ENCODE measurements at regions not wholly inside any gene's neighbourhood (a gene's known extent, or its start where the extent isn't known, plus 50 kb on each side); places are given as distances from the start of the nearest gene placed in this dataset.
A peak's percentile ranks its signal among the peaks of the same experiment; 100 is the strongest.

GRCh38 chr16:86039606-86040005 is 140.6 kb downstream of the IRF8 start:
- no peak for DNase-seq (ENCODE audit: low spot score)
- Histone ChIP-seq H2BK120ac (ENCODE audit: low read depth, low read length) (peak overlapping the region; percentile 12), H3K18ac (ENCODE audit: low read length) (peak overlapping the region; percentile 82), H3K79me1 (ENCODE audit: low read depth, low read length) (no peaks in the 10 kb centered on the region), H2BK15ac (ENCODE audit: low read length) (peak overlapping the region; percentile 84), H2AFZ (ENCODE audit: low read length) (no peak overlapping the region), H3K23ac (ENCODE audit: low read depth, low read length, poor library complexity) (no peak overlapping the region), H3K27ac (replicated peaks; ENCODE audit: low read length) (no peak overlapping the region), H2AK5ac (ENCODE audit: low read depth, low read length) (peak overlapping the region; percentile 95), H3K4me2 (ENCODE audit: insufficient read depth, low read length, poor library complexity, severe bottlenecking) (no peak overlapping the region), H3K36me3 (replicated peaks in 1 of 2; ENCODE audit: control insufficient read depth in 2 of 2, insufficient read depth in 2 of 2, low read length in 2 of 2) (no peaks in the 10 kb centered on the region), H3K9me3 (replicated peaks in 1 of 2; ENCODE audit: control insufficient read depth in 2 of 2, insufficient read depth in 1 of 2, low read depth in 1 of 2, low read length in 2 of 2) (no peaks in the 10 kb centered on the region), H2BK12ac (ENCODE audit: low read length) (peak overlapping the region; percentile 92), H2BK5ac (ENCODE audit: low read length) (no peak overlapping the region), H3K27me3 (ENCODE audit: control insufficient read depth in 3 of 3, insufficient read depth in 3 of 3, low read depth in 1 of 3, low read length in 3 of 3) (peaks cover 0 to 9% (median 0%) of the 10 kb centered on the region in 3 experiments), H3K14ac (ENCODE audit: low read length) (peak overlapping the region; percentile 91), H3K4me1 (ENCODE audit: control insufficient read depth in 2 of 2, insufficient read depth in 1 of 2, low read depth in 1 of 2, low read length in 2 of 2) (peaks cover 0 to 5% of the 10 kb centered on the region in 2 donors), H3K4me3 (ENCODE audit: low read length in 2 of 2) (no peak overlapping the region), H3K4ac (ENCODE audit: low read length) (no peak overlapping the region), H4K91ac (ENCODE audit: low read depth, low read length, poor library complexity) (no peak overlapping the region), H3K9ac (ENCODE audit: low read depth, low read length, poor library complexity) (peak overlapping the region; percentile 47), H4K8ac (ENCODE audit: low read depth, low read length) (peak overlapping the region; percentile 66)
- no CpG with 5 or more reads among the region's 12 CpGs for WGBS, 2 donors (ENCODE audit: extremely low coverage in 2 of 2, insufficient read length in 2 of 2, insufficient replicate concordance in 1 of 2)

DNA sequence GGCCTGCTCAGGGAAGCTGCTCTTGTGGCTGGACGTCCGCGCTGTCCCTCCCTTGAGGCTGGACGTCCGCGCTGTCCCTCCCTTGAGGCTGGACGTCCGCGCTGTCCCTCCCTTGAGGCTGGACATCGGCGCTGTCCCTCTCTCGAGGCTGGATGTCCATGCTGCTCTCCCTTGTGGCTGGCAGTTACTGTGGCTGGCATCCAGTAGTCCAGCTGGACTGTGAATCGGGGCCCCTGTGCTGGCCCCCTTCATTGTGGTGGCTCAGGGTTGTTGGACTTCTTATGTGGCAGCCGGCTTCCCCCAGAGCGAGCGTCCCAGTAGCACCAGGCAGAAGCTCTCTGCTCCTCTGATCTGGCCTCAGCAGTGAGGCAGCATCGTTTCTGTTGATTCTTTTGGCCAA is 141.5 kb downstream of the IRF8 start:
- Histone ChIP-seq H3K4ac (ENCODE audit: low read length) (no peak overlapping the region), H3K27me3 (ENCODE audit: control insufficient read depth in 3 of 3, insufficient read depth in 3 of 3, low read depth in 1 of 3, low read length in 3 of 3) (peaks cover 0 to 9% (median 0%) of the 10 kb centered on the region in 3 experiments), H3K4me3 (ENCODE audit: low read length in 2 of 2) (no peak overlapping the region), H4K8ac (ENCODE audit: low read depth, low read length) (no peak overlapping the region), H3K36me3 (replicated peaks in 1 of 2; ENCODE audit: control insufficient read depth in 2 of 2, insufficient read depth in 2 of 2, low read length in 2 of 2) (no peaks in the 10 kb centered on the region), H2BK15ac (ENCODE audit: low read length) (peak overlapping the region; percentile 25), H3K4me2 (ENCODE audit: insufficient read depth, low read length, poor library complexity, severe bottlenecking) (no peak overlapping the region), H3K9me3 (replicated peaks in 1 of 2; ENCODE audit: control insufficient read depth in 2 of 2, insufficient read depth in 1 of 2, low read depth in 1 of 2, low read length in 2 of 2) (no peaks in the 10 kb centered on the region), H2BK120ac (ENCODE audit: low read depth, low read length) (no peak overlapping the region), H3K4me1 (ENCODE audit: control insufficient read depth in 2 of 2, insufficient read depth in 1 of 2, low read depth in 1 of 2, low read length in 2 of 2) (peaks cover 0 to 5% of the 10 kb centered on the region in 2 donors), H3K9ac (ENCODE audit: low read depth, low read length, poor library complexity) (no peak overlapping the region), H3K27ac (replicated peaks; ENCODE audit: low read length) (no peak overlapping the region), H3K14ac (ENCODE audit: low read length) (no peak overlapping the region), H3K18ac (ENCODE audit: low read length) (peak overlapping the region; percentile 53), H2BK5ac (ENCODE audit: low read length) (peak overlapping the region; percentile 27), H4K91ac (ENCODE audit: low read depth, low read length, poor library complexity) (no peak overlapping the region), H2AFZ (ENCODE audit: low read length) (no peak overlapping the region), H3K79me1 (ENCODE audit: low read depth, low read length) (no peaks in the 10 kb centered on the region), H2AK5ac (ENCODE audit: low read depth, low read length) (peak overlapping the region; percentile 78), H3K23ac (ENCODE audit: low read depth, low read length, poor library complexity) (no peak overlapping the region), H2BK12ac (ENCODE audit: low read length) (no peak overlapping the region)
- DNase-seq (ENCODE audit: low spot score), result no peak
- WGBS, 2 donors (ENCODE audit: extremely low coverage in 2 of 2, insufficient read length in 2 of 2, insufficient replicate concordance in 1 of 2), result no CpG with 5 or more reads among the region's 17 CpGs

- Histone ChIP-seq H3K4ac (ENCODE audit: low read length) (no peak overlapping the region), H2AK5ac (ENCODE audit: low read depth, low read length) (no peak overlapping the region), H2BK120ac (ENCODE audit: low read depth, low read length) (no peak overlapping the region), H4K91ac (ENCODE audit: low read depth, low read length, poor library complexity) (no peak overlapping the region), H3K4me1 (ENCODE audit: control insufficient read depth in 2 of 2, insufficient read depth in 1 of 2, low read depth in 1 of 2, low read length in 2 of 2) (peaks cover 0 to 5% of the 10 kb centered on the region in 2 donors), H3K23ac (ENCODE audit: low read depth, low read length, poor library complexity) (no peak overlapping the region), H3K9me3 (replicated peaks in 1 of 2; ENCODE audit: control insufficient read depth in 2 of 2, insufficient read depth in 1 of 2, low read depth in 1 of 2, low read length in 2 of 2) (no peaks in the 10 kb centered on the region), H3K18ac (ENCODE audit: low read length) (no peak overlapping the region), H4K8ac (ENCODE audit: low read depth, low read length) (no peak overlapping the region), H3K79me1 (ENCODE audit: low read depth, low read length) (no peaks in the 10 kb centered on the region), H3K4me2 (ENCODE audit: insufficient read depth, low read length, poor library complexity, severe bottlenecking) (no peak overlapping the region), H2AFZ (ENCODE audit: low read length) (no peak overlapping the region), H3K27ac (replicated peaks; ENCODE audit: low read length) (no peak overlapping the region), H3K27me3 (ENCODE audit: control insufficient read depth in 3 of 3, insufficient read depth in 3 of 3, low read depth in 1 of 3, low read length in 3 of 3) (peaks cover 0 to 14% (median 0%) of the 10 kb centered on the region in 3 experiments), H2BK15ac (ENCODE audit: low read length) (no peak overlapping the region), H3K9ac (ENCODE audit: low read depth, low read length, poor library complexity) (no peak overlapping the region), H3K14ac (ENCODE audit: low read length) (no peak overlapping the region), H2BK5ac (ENCODE audit: low read length) (no peak overlapping the region), H3K4me3 (ENCODE audit: low read length in 2 of 2) (no peak overlapping the region), H3K36me3 (replicated peaks in 1 of 2; ENCODE audit: control insufficient read depth in 2 of 2, insufficient read depth in 2 of 2, low read length in 2 of 2) (no peaks in the 10 kb centered on the region), H2BK12ac (ENCODE audit: low read length) (no peak overlapping the region)
- WGBS, 2 donors (ENCODE audit: extremely low coverage in 2 of 2, insufficient read length in 2 of 2, insufficient replicate concordance in 1 of 2), result no CpG with 5 or more reads among the region's 11 CpGs
- no peak for DNase-seq (ENCODE audit: low spot score)
These were observed 142.3 kb downstream of the IRF8 start for GRCh38 chr16:86041215-86041614.

DNA sequence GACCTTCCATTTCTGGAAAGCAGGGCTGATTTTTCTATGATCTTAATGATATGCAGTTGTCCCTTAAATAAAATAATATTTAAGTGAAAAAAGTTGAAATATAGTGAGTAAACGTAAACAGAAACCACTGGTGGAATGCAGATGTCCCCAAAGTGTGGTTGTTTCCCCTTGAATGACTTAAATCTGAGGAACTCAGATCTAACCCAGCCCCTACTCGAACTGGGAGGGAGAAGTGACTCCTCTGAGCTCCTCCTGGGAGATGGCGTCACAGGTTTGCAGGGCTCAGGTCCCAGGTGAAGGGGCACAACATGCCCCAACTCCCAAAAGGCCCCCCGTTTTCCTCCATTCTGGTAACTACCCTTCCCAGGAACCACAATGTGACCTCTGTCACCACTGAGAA is 142.8 kb downstream of the IRF8 start:
- H2BK120ac ChIP-seq (ENCODE audit: low read depth, low read length), result no peak overlapping the region
- no peak overlapping the region for H3K23ac ChIP-seq (ENCODE audit: low read depth, low read length, poor library complexity)
- no peak overlapping the region for H2BK15ac ChIP-seq (ENCODE audit: low read length)
- no peak overlapping the region for H2AK5ac ChIP-seq (ENCODE audit: low read depth, low read length)
- H3K36me3 ChIP-seq (replicated peaks in 1 of 2; ENCODE audit: control insufficient read depth in 2 of 2, insufficient read depth in 2 of 2, low read length in 2 of 2), result no peaks in the 10 kb centered on the region
- no peak overlapping the region for H3K4me2 ChIP-seq (ENCODE audit: insufficient read depth, low read length, poor library complexity, severe bottlenecking)
- no peaks in the 10 kb centered on the region for H3K9me3 ChIP-seq (replicated peaks in 1 of 2; ENCODE audit: control insufficient read depth in 2 of 2, insufficient read depth in 1 of 2, low read depth in 1 of 2, low read length in 2 of 2)
- no peak overlapping the region for H3K27ac ChIP-seq (replicated peaks; ENCODE audit: low read length)
- H4K8ac ChIP-seq (ENCODE audit: low read depth, low read length), result no peak overlapping the region
- H3K18ac ChIP-seq (ENCODE audit: low read length), result no peak overlapping the region
- DNase-seq (ENCODE audit: low spot score), result no peak
- H3K4me3 ChIP-seq (ENCODE audit: low read length in 2 of 2), result no peak overlapping the region
- peaks cover 0 to 9% of the 10 kb centered on the region in 2 donors for H3K4me1 ChIP-seq (ENCODE audit: control insufficient read depth in 2 of 2, insufficient read depth in 1 of 2, low read depth in 1 of 2, low read length in 2 of 2)
- no peak overlapping the region for H3K14ac ChIP-seq (ENCODE audit: low read length)
- no CpG with 5 or more reads among the region's 4 CpGs for WGBS, 2 donors (ENCODE audit: extremely low coverage in 2 of 2, insufficient read length in 2 of 2, insufficient replicate concordance in 1 of 2)
- H2BK12ac ChIP-seq (ENCODE audit: low read length), result no peak overlapping the region
- H4K91ac ChIP-seq (ENCODE audit: low read depth, low read length, poor library complexity), result no peak overlapping the region
- H3K27me3 ChIP-seq (ENCODE audit: control insufficient read depth in 3 of 3, insufficient read depth in 3 of 3, low read depth in 1 of 3, low read length in 3 of 3), result peaks cover 0 to 20% (median 0%) of the 10 kb centered on the region in 3 experiments
- no peak overlapping the region for H2AFZ ChIP-seq (ENCODE audit: low read length)
- H3K79me1 ChIP-seq (ENCODE audit: low read depth, low read length), result no peaks in the 10 kb centered on the region
- no peak overlapping the region for H3K4ac ChIP-seq (ENCODE audit: low read length)
- H2BK5ac ChIP-seq (ENCODE audit: low read length), result no peak overlapping the region
- H3K9ac ChIP-seq (ENCODE audit: low read depth, low read length, poor library complexity), result no peak overlapping the region
